ENCODE measurements at regions not wholly inside any gene's neighbourhood (a gene's known extent, or its start where the extent isn't known, plus 50 kb on each side); places are given as distances from the start of the nearest gene placed in this dataset.

DNA sequence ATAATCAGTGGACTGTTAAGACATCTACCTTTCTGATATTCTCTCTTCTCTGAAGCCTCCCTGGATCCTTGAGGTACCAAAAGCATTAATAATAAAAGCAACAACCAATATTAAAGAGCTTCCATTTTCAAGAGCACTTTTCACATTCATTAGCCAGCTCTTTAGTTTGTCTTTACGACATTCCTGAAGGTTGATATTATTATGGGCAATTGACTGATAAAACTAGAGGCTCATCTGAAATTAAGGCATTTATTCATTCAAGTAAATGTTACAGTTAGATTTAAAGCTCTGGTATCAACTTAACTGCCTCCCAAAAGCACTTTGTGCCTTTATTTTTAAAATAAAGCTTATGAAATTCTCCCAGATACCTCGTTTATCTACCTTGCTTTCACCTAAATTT is 199.6 kb downstream of the PLK2 start:
- TF ChIP-seq, protein P1, sequence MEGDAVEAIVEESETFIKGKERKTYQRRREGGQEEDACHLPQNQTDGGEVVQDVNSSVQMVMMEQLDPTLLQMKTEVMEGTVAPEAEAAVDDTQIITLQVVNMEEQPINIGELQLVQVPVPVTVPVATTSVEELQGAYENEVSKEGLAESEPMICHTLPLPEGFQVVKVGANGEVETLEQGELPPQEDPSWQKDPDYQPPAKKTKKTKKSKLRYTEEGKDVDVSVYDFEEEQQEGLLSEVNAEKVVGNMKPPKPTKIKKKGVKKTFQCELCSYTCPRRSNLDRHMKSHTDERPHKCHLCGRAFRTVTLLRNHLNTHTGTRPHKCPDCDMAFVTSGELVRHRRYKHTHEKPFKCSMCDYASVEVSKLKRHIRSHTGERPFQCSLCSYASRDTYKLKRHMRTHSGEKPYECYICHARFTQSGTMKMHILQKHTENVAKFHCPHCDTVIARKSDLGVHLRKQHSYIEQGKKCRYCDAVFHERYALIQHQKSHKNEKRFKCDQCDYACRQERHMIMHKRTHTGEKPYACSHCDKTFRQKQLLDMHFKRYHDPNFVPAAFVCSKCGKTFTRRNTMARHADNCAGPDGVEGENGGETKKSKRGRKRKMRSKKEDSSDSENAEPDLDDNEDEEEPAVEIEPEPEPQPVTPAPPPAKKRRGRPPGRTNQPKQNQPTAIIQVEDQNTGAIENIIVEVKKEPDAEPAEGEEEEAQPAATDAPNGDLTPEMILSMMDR (IDR thresholded peaks at IDR 0.05), result no peak
- no peak for TF ChIP-seq ZFX (IDR thresholded peaks at IDR 0.05; ENCODE audit: borderline replicate concordance)

Measured in 22Rv1 (cell line).